Ovary (tissue), 7 donors: ENCODE measurements at regions not wholly inside any gene's neighbourhood (a gene's known extent, or its start where the extent isn't known, plus 50 kb on each side); places are given as distances from the start of the nearest gene placed in this dataset.
"Not testable (repeated sequence)": the region's sequence is repeated elsewhere in the genome, so short reads cannot be mapped to it uniquely, and the experiment has no call there.

ENCODE experiments used
- DNase-seq, 5 donors: peaks; one replicate each; pipeline ENCODE4 v3.0.0-alpha.2; 2019 to 2020
- H3K27ac ChIP-seq, 2 donors: fragments of 200-600 bp; one replicate each; pipeline versions ENCODE4 v1.5.1 to v1.8.0; 2019 to 2022
- H3K27me3 ChIP-seq: fragments of 200-600 bp; one replicate; pipeline ENCODE4 v1.8.0; 2022
- H3K36me3 ChIP-seq: fragments of 200-600 bp; sonication (generic); one replicate; pipeline ENCODE4 v1.5.1; 2019
- H3K4me1 ChIP-seq: one replicate; pipeline ENCODE4 v1.8.1; 2013; ENCODE audit warnings: mild to moderate bottlenecking, moderate library complexity; ENCODE audit not compliant: insufficient read depth
- H3K4me3 ChIP-seq: fragments of 200-600 bp; sonication (generic); one replicate; pipeline ENCODE4 v1.5.1; 2017
- H3K9me3 ChIP-seq, 2 donors: fragments of 200-600 bp in 1 of 2; sonication (generic) in 1 of 2; one replicate each; pipeline versions ENCODE4 v1.5.1 to v1.8.1; 2013 to 2019; ENCODE audit warnings: mild to moderate bottlenecking in 1 of 2, moderate library complexity in 1 of 2
- CTCF ChIP-seq, 3 donors: fragments of 450-650 bp in 2 of 3; fragments of 200-600 bp in 1 of 3; IDR thresholded peaks; one replicate each; pipeline versions ENCODE4 v1.5.1 to v1.8.0; 2016 to 2022; ENCODE audit warnings: antibody characterized with exemption in 3 of 3, mild to moderate bottlenecking in 1 of 3
- EP300 ChIP-seq: sonication (generic); formaldehyde crosslinking; IDR thresholded peaks from one replicate; pipeline ENCODE4 v1.6.1; 2017; ENCODE audit warnings: antibody characterized with exemption
- POLR2A ChIP-seq: fragments of 450-650 bp; IDR thresholded peaks from one replicate; pipeline ENCODE4 v1.6.1; 2017; ENCODE audit warnings: antibody characterized with exemption, mild to moderate bottlenecking, moderate library complexity
- WGBS, 3 donors: extraction: QIAGEN DNeasy Blood & Tissue Kit in 1 of 3; methylation state at CpG; one replicate each; pipeline versions ENCODE4 v1.1.5 to v1.1.7; 2013 to 2017; 5-methylcytosine and 5-hydroxymethylcytosine counted together
- intact Hi-C, 4 donors: fragments of 100-400 bp; cut with DNase I; formaldehyde crosslinking; loops; one replicate each; pipeline versions ENCODE4 v1.11.0 to v1.15.1; 2022 to 2023
- donor health status: DM: no; HTN: no; CAD: no; lungs with moderate emphysema.
- donor health status: DM: no; HTN: no; CAD: no.
- donor health status: Bipolar disorder and iron deficiency.
- donor health status: DM: no; HTN: no; CAD: no.
- donor health status: DM: yes; HTN: yes; CAD: no.

GRCh38 chr4:14340321-14340720 is 662.0 kb upstream of the CPEB2 start:
- intact Hi-C loops: no loop called here
- TF ChIP-seq POLR2A (no peak), CTCF (IDR thresholded peaks at IDR 0.05) (no peak), EP300 (no peak)

GRCh38 chr4:14343961-14344360 is 658.3 kb upstream of the CPEB2 start:
- H3K9me3 ChIP-seq: no peaks in the 10 kb centered on the region
- H3K4me3 ChIP-seq: no peak overlapping the region
- H3K36me3 ChIP-seq: no peaks in the 10 kb centered on the region
- 42 to 45% (median 43%) methylated on average over 4 of the region's 4 CpGs for WGBS, 3 donors
- no peak overlapping the region for H3K27ac ChIP-seq
- no peak for DNase-seq
- intact Hi-C loops: no loop called here
- no peaks in the 10 kb centered on the region for H3K4me1 ChIP-seq
- no peak for TF ChIP-seq CTCF (IDR thresholded peaks at IDR 0.05)
- no peak for TF ChIP-seq EP300
- no peak for TF ChIP-seq POLR2A
- H3K27me3 ChIP-seq: no peaks in the 10 kb centered on the region

More at GRCh38 chr4:14340321-14340720, 662.0 kb upstream of the CPEB2 start:
- no peak overlapping the region for H3K4me3 ChIP-seq
- no peaks in the 10 kb centered on the region for H3K9me3 ChIP-seq
- no peak for DNase-seq
- no peaks in the 10 kb centered on the region for H3K36me3 ChIP-seq
- WGBS, 3 donors: 46 to 60% (median 58%) methylated on average over 4 of the region's 4 CpGs
- H3K4me1 ChIP-seq: no peaks in the 10 kb centered on the region
- H3K27ac ChIP-seq: no peak overlapping the region
- no peaks in the 10 kb centered on the region for H3K27me3 ChIP-seq

GRCh38 chr4:14345356-14345775 is 656.9 kb upstream of the CPEB2 start:
- no peaks in the 10 kb centered on the region for H3K36me3 ChIP-seq
- intact Hi-C loops: no loop called here
- H3K4me3 ChIP-seq: no peak overlapping the region
- 24 to 52% (median 36%) methylated on average over 1 of the region's 1 CpG for WGBS, 3 donors
- no peaks in the 10 kb centered on the region for H3K27me3 ChIP-seq
- TF ChIP-seq EP300 (no peak), POLR2A (no peak), CTCF (IDR thresholded peaks at IDR 0.05) (no peak)
- no peaks in the 10 kb centered on the region for H3K4me1 ChIP-seq
- no peak overlapping the region for H3K27ac ChIP-seq
- DNase-seq: no peak
- no peaks in the 10 kb centered on the region for H3K9me3 ChIP-seq

GRCh38 chr4:14347526-14347925 is 654.8 kb upstream of the CPEB2 start:
- TF ChIP-seq EP300: no peak
- no peak for TF ChIP-seq POLR2A
- no peak for TF ChIP-seq CTCF (IDR thresholded peaks at IDR 0.05)
- no peaks in the 10 kb centered on the region for H3K27me3 ChIP-seq
- no peaks in the 10 kb centered on the region for H3K4me1 ChIP-seq
- no peaks in the 10 kb centered on the region for H3K36me3 ChIP-seq
- WGBS, 3 donors: 58 to 71% (median 68%) methylated on average over 7 of the region's 7 CpGs
- no peak overlapping the region for H3K4me3 ChIP-seq
- no peak for DNase-seq
- H3K9me3 ChIP-seq: no peaks in the 10 kb centered on the region
- H3K27ac ChIP-seq: no peak overlapping the region
- intact Hi-C loops: no loop called here

GRCh38 chr4:14348506-14348905 is 653.8 kb upstream of the CPEB2 start:
- Histone ChIP-seq H3K27me3 (no peaks in the 10 kb centered on the region), H3K9me3 (no peaks in the 10 kb centered on the region), H3K27ac (no peak overlapping the region), H3K36me3 (no peaks in the 10 kb centered on the region), H3K4me3 (no peak overlapping the region), H3K4me1 (no peaks in the 10 kb centered on the region)
- 79 to 86% (median 82%) methylated on average over 2 of the region's 2 CpGs for WGBS, 3 donors
- TF ChIP-seq POLR2A (no peak), EP300 (no peak), CTCF (IDR thresholded peaks at IDR 0.05) (no peak)
- intact Hi-C loops: no loop called here
- DNase-seq: no peak

GRCh38 chr4:14358544-14359160 is 643.6 kb upstream of the CPEB2 start:
- H3K4me1 ChIP-seq, H3K9me3 ChIP-seq, H3K4me3 ChIP-seq, H3K27me3 ChIP-seq, H3K27ac ChIP-seq, intact Hi-C loops, H3K36me3 ChIP-seq, DNase-seq: not testable (repeated sequence)
- 92 to 95% (median 92%) methylated on average over 34 of the region's 34 CpGs for WGBS, 3 donors
